Myocyte (in vitro differentiated cells): ENCODE measurements at regions not wholly inside any gene's neighbourhood (a gene's known extent, or its start where the extent isn't known, plus 50 kb on each side); places are given as distances from the start of the nearest gene placed in this dataset.

Experiments used
- DNase-seq: peaks from one replicate; pipeline ENCODE4 v3.0.0-alpha.2; 2012; ENCODE audit warnings: low read depth

DNA sequence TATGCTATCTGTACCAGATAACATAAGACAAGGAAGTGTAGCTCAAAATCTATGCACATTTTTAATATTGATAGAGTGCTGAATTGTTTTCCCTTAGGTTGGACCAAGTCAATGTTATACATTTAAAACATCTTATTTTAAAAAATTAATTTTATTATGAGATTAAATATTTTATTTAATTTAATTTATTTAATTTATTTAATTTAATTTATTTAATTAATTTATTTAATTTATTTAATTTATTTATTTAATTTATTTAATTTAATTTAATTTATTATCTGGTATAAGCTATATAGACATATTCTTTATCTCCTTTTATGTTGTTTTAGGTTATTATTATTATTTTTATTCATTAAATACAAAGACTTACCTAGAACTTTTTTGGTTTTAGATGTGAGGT, 551.7 kb upstream of the LRRTM1 start:
- no peak for DNase-seq

DNA sequence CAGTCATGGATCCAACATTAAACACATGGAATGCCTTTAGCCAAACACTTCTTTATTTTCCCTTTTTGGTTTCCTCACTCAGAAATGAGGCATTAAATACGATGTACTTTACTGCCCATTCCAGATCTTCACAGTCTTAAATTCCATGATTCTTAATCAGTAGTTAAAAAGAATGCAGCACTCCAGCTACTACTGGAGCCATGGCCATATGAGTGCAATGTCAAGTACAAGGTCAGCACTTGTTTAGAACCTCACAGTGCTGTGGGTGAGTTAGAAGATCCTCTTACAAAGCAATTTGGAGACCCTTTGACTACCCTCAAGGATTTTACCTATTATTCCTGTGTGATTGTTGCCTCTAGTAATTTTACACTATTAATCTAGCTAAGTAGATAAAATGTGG, 550.3 kb upstream of the LRRTM1 start:
- DNase-seq = no peak

DNA sequence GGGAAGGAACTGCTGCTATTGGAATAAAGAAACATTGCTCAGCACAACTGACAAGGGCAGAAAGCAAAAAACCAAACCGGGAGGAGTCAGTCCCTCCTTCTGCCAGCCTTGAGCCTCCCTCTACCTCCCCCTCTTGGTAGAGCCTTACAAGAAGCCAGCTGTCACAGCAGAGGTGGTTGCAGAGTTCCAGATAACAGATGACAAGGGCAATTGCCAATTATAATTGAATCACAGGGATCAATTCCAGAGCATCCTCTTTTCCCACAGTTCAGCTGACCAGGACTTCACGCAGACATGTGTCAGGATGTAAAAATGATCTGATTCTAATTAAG, 548.2 kb upstream of the LRRTM1 start:
- DNase-seq = no peak

DNA sequence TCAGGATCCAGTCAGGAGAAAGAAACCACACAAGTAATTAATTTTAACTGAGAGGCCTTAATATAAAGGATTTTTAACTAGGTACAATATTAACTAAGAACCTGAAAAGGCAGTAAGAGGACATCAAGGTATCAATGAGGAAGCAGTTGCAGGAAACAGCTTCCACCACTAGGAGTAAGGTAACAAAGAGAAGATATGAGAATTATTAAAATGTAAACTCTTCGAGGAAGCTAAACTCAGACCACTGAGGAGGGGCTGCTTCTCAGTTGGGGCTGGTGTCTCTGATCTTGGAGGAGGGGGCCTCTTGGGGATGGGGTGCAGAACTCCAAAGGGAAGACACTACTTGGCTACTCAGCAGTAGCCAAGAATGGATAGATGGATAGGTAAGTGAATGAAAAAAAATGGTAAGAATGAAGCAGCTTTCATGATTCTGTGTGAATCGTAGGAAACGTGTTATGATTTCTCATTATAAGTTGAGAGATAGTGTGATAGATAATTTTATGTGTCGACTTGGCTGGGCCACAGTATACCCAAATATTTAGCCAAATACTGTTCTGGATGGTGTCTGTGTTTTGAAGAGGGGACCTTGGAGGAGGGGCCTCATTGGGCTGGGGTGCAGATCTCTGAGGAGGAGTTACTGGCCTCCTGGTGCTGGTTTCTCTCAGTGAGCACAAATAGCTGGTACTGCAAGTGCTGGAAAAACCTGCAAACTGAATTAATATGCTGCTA, 547.7 kb upstream of the LRRTM1 start:
- DNase-seq = no peak

DNA sequence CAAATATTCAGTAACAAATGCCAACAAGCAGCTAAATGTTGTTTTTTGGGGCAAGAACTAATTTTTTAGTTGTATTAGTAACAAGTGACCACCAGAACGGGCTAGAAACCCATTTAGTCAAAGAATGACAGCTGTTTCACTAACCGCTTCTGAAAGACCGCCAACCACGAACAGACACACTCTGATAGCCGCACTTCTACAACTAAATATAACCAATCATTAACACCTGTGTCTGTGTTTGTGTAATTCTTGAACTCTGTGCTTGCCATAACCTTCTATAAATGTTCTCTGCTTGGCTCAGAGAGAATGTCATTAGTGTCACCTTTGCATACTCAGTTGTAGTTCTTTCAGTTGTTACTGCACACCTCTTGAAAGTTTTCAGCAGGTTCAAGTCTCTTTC, 526.3 kb upstream of the LRRTM1 start:
- DNase-seq = peak; percentile 0

DNA sequence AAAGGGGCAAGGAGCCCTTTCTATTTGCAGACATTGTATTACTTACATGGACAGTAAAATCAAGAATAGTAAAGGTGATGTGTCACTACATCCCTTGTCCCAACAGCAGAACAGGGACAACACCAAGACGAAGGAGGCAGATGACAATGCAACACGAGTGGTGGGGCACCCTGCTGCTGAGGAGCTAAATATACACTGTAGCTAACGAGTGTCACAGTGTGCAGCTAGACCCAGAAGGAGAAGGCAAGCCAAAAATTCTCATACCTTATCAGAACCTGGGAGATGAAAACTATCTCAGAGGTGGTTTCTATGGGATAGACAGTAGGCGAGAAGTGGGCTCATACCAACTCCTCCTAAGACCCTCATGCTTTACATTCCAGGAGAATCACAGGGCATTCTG, 518.4 kb upstream of the LRRTM1 start:
- DNase-seq = no peak

DNA sequence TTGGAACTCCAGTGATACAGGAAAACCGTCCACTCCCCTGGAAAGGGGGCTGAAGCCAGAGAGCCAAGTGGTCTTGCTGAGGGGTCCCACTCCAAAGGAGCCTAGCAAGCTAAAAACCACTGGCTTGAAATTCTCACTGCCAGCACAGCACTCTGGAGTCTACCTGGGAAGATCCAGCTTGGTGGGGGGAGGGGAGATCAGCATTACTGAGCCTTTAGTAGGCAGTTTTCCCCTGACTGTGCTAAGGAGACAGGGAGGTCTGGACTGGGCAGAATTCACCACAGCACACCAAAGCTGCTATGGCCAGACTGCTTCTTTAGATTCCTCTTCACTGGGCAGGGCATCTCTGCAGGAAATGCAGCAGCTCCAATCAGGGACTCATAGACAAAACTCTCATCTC, 510.7 kb upstream of the LRRTM1 start:
- no peak for DNase-seq

DNA sequence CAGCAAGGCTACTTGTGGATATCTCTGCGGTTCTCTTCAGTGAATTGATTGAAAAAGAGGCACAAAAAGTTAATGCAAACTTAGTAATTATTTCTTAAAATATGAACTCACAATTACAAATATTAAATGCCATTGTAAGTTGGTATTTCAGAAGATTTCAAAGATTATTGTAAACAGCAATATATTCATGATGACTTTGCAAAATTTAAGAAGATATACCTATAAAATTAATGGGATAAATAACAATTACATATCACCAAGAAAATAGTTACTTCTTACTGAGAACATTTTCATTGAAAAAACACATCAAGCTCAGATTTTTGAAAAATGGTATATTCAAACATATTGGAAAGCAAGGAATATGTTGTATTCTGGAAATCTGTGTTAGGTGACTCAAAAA, 482.0 kb upstream of the LRRTM1 start:
- no peak for DNase-seq

DNA sequence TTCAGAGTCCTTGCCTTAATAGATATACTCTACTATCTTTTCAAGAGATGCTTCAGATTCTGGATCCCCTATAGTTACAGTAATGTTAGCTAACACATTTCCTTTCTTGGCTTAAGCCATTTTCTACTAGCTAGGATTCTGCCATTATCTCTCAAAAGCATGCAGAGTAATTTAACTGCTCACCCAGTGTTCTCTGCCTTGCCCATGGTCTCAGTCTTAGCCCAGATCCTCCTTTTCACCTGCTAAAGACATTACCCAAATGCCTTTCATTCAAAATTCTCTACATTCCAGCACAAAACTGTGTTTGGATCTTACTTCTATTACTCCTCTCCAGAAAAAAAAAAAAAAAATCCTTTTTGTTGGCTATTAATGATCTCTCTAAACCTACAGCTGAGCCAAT, 474.2 kb upstream of the LRRTM1 start:
- DNase-seq = no peak

DNA sequence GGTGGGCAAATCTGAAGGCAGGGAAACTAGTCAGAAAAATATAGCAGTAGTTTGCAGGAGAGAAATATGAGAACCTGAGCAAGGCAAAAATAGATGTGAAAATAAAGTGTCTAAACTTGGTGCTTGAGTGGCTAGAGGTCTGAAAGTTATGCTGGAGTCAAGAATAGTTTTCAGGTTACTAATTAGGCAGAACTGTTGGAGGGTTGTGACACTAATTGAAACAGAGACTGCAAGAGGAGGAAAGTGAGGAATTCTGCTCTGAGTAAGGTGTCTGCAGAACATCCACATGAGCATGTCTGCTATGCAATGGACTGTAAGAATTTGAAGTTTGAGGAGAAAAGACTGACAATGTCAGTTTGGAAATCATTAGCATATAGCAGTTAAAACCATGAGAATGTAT, 444.0 kb upstream of the LRRTM1 start:
- no peak for DNase-seq

DNA sequence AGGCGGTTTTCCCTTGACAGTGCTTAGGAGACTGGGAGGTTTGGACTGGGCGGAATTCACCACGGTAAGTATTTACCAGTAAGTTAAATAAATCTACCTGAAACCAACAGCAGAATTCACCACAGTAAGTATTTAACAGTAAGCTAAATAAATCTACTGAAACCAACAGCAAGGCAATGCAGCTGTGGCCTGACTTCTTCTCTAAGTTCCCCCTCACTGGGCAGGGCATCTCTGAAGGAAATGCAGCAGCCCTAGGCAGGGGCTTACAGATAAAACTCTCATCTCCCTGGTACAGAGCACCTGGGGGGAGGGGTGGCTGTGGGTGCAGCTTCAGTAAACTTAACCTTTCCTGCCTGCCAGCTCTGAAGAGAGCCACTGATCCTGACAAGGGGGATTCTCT, 432.5 kb upstream of the LRRTM1 start:
- no peak for DNase-seq

DNA sequence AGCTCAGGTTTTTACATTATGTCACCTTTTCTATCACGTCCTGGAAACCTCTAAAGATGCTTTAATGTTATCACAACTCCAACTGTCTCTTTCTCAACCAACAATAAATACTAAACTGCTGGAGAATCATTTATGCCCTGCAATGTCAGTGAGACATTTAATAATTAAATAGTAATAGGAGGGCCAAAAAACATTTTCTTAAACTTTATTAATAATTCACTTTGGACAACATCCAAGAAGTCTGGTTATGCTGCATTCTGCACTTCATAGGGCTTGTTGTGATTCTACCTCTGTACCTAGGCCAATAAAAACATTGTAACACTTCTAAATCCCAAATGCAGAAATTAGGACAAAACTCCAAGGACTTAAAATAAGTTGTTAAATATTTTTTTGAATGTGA, 420.4 kb upstream of the LRRTM1 start:
- no peak for DNase-seq

DNA sequence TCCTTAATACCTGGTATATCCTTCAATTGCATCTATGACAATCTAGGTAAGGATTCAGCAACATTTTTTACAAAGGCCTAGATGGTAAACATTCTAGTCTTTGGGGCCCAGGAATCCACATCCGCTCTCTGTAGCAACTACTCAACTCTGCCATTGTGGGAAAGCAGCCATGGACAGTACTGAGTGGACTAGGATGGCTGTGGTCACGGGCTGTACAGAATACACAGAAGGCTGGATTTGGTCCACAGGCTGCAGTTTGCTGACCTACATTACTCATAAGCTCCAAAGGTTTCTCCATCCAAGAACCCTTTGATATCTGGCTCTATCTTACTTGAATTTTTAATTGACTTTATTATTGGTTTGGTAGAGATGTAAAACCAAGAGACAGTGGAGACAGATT, 418.3 kb upstream of the LRRTM1 start:
- no peak for DNase-seq

DNA sequence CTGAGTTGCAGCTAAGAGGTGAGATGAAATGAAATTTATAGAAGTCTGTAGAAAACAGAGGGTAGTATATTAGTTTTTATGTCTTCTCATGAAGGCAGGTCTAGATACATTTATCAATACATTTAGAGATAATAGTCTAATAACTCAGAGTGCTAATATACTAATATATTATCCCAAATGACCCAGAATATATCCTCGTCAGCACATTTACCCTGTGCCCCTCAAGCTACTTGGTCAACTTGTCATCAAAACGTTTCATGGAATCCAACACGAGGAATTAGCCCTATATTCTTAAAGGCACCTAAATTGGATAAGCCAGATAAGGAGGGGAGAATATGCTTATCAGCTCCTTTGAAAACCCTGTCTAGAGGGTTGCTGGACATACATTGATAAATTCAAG, 415.1 kb upstream of the LRRTM1 start:
- DNase-seq = no peak

DNA sequence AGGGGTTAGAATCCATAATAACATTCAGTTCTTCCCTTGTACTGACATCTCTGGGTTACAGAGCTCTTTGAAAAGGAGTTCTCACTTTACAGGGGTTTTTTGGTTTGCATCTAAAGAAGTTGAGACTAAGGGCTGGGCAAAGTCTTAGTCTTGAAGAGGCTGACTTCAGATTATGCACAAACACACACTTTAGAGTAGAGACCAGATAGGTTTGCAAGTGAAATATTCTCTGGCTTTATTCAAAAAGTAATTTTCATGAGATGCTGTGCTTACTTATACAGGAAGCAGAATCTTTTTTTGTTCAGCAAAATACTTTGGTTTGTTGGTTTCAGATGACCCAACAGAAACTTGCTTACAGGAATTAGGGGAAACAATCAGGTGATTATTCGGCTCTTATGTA, 410.9 kb upstream of the LRRTM1 start:
- DNase-seq = no peak

DNA sequence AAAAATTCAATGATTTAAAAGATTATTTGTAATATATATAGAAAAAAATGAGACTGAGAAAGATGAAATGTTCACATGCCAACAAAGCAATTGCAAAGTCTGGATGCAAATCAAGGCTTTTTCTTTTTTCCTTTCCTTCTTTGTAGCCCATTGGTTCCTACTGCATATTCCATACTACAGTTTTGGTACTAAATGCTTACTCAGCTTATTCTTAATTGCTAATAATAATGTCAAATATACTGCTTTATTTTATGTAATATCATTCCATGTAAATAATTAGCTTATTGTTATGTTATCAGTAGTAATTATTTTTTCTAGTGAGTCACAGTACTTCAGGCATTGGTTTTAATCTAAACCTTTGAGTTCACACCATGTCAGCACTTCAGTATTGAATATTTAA, 407.4 kb upstream of the LRRTM1 start:
- DNase-seq = no peak

DNA sequence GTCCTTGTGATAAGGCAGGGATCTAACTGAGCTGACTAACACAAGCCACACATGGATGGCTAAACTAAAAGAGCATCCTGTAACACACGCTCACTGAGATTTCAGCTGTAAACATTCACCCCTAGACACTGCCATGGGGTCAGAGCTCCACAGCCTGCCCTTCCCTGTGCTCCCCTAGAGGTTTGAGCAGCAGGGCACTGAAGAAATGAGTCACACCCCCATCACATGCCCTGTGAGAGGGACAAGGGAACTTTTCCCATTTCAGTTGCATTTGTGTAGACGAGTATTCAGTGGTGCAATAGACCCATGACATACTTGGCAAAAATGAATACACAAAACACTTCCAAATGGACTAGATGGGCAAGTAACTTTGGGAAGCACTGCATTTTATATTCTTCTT, 402.4 kb upstream of the LRRTM1 start:
- DNase-seq = no peak

DNA sequence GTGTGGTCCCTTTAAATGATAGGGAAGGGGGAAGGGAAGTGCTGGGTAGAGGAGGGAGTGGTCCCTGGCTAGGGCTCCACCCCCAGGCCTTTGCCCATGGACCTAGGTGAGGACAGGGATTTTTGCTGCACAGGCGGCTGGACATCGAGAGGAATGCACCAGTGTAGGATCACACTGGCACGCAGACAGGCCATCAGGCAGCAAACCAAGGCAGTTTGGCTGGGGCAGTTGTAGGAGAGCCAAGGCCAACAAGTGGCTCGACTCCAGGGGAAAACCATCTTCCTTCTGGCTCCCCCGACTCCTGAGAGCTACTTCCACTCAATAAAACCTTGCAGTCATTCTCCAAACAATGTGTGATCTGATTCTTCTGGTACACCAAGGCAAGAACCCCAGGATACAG, 402.0 kb upstream of the LRRTM1 start:
- no peak for DNase-seq

DNA sequence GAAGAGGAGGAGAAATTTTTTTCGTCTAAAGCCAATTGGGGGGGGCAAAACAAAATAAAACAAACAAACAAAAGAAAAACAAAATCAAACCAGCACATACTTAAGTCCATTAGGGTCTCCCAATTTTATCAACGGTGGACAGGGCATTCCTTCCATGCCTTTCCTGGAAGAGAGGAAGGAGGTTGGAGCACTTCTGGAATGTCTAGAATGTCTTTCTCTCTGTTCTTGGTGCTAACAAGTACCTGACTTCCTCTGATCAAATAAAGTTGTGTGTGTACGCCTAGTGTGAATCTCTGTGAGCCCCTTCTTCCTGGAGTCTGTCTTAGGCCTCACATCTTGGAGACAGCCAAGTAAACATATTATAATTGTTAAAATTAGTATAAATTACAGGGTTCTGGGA, 399.0 kb upstream of the LRRTM1 start:
- no peak for DNase-seq

DNA sequence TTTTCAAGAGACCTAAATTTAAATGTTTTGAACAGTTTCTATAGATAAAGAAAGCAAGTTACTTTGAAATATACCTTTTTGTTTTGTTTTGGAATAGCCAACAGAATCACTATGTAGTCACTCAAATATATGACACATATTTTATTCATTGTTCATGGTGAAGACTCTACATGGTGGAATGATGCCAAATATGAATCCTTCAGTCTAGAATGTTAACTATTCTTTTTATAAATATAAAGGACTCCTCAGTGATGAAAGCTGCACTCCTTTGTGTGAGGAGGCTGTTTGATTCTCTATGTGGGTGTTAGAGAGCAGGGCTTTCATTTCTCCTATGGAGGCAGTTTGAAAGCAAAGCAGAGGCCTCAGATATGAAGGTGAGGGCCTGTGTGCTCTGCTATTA, 396.4 kb upstream of the LRRTM1 start:
- DNase-seq = no peak
